HepG2 (cell line): ENCODE measurements at regions not wholly inside any gene's neighbourhood (a gene's known extent, or its start where the extent isn't known, plus 50 kb on each side); places are given as distances from the start of the nearest gene placed in this dataset.
A peak's percentile ranks its signal among the peaks of the same experiment; 100 is the strongest.

Experiments used
- ATF4 ChIP-seq, 2 experiments: fragments of 450-650 bp in 1 of 2; sonication (generic) in 1 of 2; formaldehyde crosslinking; IDR thresholded peaks; 2 replicates each; pipeline versions ENCODE4 v1.5.0 to v1.8.0; 2020 to 2022; ENCODE audit warnings: mild to moderate bottlenecking in 1 of 2, missing genetic modification reagents in 1 of 2
- ATF7-NPFF ChIP-seq: sonication (generic); formaldehyde crosslinking; IDR thresholded peaks from 2 replicates; pipeline ENCODE4 v1.8.1; 2023; ENCODE audit warnings: mild to moderate bottlenecking, low read depth, missing genetic modification reagents, moderate library complexity
- CBFB ChIP-seq: sonication (generic); formaldehyde crosslinking; IDR thresholded peaks from 2 replicates; pipeline ENCODE4 v1.4.0; 2020; ENCODE audit warnings: missing genetic modification reagents
- SIX4 ChIP-seq: sonication (generic); formaldehyde crosslinking; IDR thresholded peaks from 2 replicates; pipeline ENCODE4 v1.4.0; 2020; ENCODE audit warnings: missing genetic modification reagents
- SMAD3 ChIP-seq: sonication (generic); formaldehyde crosslinking; IDR thresholded peaks from 2 replicates; pipeline ENCODE4 v1.4.0; 2020; ENCODE audit warnings: missing genetic modification reagents
- SNRNP70 ChIP-seq: fragments of 200-400 bp; formaldehyde crosslinking; IDR thresholded peaks from 2 replicates; pipeline ENCODE4 v1.6.1; 2017; ENCODE audit warnings: mild to moderate bottlenecking, low read depth, low read length, moderate library complexity
- TBX2 ChIP-seq: sonication (generic); formaldehyde crosslinking; IDR thresholded peaks from 2 replicates; pipeline ENCODE4 v1.5.0; 2020; ENCODE audit warnings: missing genetic modification reagents, mild to moderate bottlenecking, borderline replicate concordance
- THAP9 ChIP-seq: sonication (generic); formaldehyde crosslinking; IDR thresholded peaks from 2 replicates; pipeline ENCODE4; 2020; ENCODE audit warnings: missing genetic modification reagents, mild to moderate bottlenecking, borderline replicate concordance
- USF2 ChIP-seq, 2 experiments: sonication (generic) in 1 of 2; formaldehyde crosslinking in 1 of 2; IDR thresholded peaks; 2 replicates each; pipeline versions ENCODE4 v1.5.1 to v1.6.1; 2011 to 2020; ENCODE audit warnings: borderline replicate concordance in 1 of 2, low read depth in 1 of 2, low read length in 1 of 2, mild to moderate bottlenecking in 1 of 2, missing genetic modification reagents in 1 of 2, moderate library complexity in 1 of 2
- ZNF318 ChIP-seq: sonication (generic); formaldehyde crosslinking; IDR thresholded peaks from 2 replicates; pipeline ENCODE4 v1.4.0; 2020; ENCODE audit warnings: mild to moderate bottlenecking, missing genetic modification reagents
- ZNF446 ChIP-seq: sonication (generic); formaldehyde crosslinking; IDR thresholded peaks from 2 replicates; pipeline ENCODE4 v1.5.0; 2020; ENCODE audit warnings: mild to moderate bottlenecking, missing genetic modification reagents
- ZNF569 ChIP-seq: sonication (generic); formaldehyde crosslinking; IDR thresholded peaks from 2 replicates; pipeline ENCODE4 v1.5.0; 2020; ENCODE audit warnings: mild to moderate bottlenecking, missing genetic modification reagents, moderate library complexity, borderline replicate concordance
- ZSCAN5A ChIP-seq: sonication (generic); formaldehyde crosslinking; IDR thresholded peaks from 2 replicates; pipeline ENCODE4 v1.8.0; 2022; ENCODE audit warnings: mild to moderate bottlenecking, missing genetic modification reagents, borderline replicate concordance

- TF ChIP-seq THAP9 (CRISPR knock-in tag) (no peak), CBFB (0 out of 2 replicates have a peak, but pooled peaks have one; percentile 50), USF2 (IDR thresholded peaks at IDR 0.05; ENCODE audit: low read depth, low read length) (no peak), USF2 (CRISPR knock-in tag; IDR thresholded peaks at IDR 0.05; ENCODE audit: borderline replicate concordance) (no peak), TBX2 (CRISPR knock-in tag) (peak; percentile 96), ATF4 (CRISPR knock-in tag; IDR thresholded peaks at IDR 0.05) (no peak), SIX4 (CRISPR knock-in tag) (peak; percentile 82), SMAD3 (CRISPR knock-in tag) (no peak), ZNF446 (no peak), ZSCAN5A (CRISPR knock-in tag) (no peak), ZNF569 (CRISPR knock-in tag) (no peak), ATF7-NPFF (CRISPR knock-in tag) (no peak), SNRNP70 (no peak), ZNF318 (CRISPR knock-in tag) (no peak)
Observed at GRCh38 chr13:107192289-107192688, 624.4 kb upstream of the ARGLU1 start (continued).
